ENCODE measurements at regions not wholly inside any gene's neighbourhood (a gene's known extent, or its start where the extent isn't known, plus 50 kb on each side); places are given as distances from the start of the nearest gene placed in this dataset.

GRCh38 chr7:46716926-46717325, 795.9 kb upstream of the IGFBP3 start:
- Histone ChIP-seq H3K9me3 (ENCODE audit: insufficient read depth in 2 of 2, low read depth in 1 of 2, low read length in 1 of 2) (no peaks in the 10 kb centered on the region), H4K5ac (ENCODE audit: insufficient read length, low read depth, low read length) (no peak overlapping the region), H3K9ac (replicated peaks in 1 of 4; ENCODE audit: extremely low read depth in 1 of 4, low read depth in 3 of 4, low read length in 3 of 4) (no peak overlapping the region), H3K23ac (ENCODE audit: insufficient read length) (no peak overlapping the region), H2BK20ac (ENCODE audit: low read length) (no peak overlapping the region), H3K27me3 (replicated peaks in 1 of 4; ENCODE audit: control insufficient read depth in 3 of 4, extremely low read depth in 1 of 4, insufficient read depth in 3 of 4, low read length in 3 of 4) (no peaks in the 10 kb centered on the region), H4K91ac (replicated peaks; ENCODE audit: insufficient read length, low read length) (no peak overlapping the region), H4K8ac (ENCODE audit: extremely low read depth, insufficient read depth, low read length) (no peak overlapping the region), H3K4me3 (ENCODE audit: extremely low read depth in 1 of 4, insufficient read depth in 2 of 4, low read depth in 3 of 4, low read length in 4 of 4) (no peak overlapping the region), H3K18ac (ENCODE audit: extremely low read depth, low read length) (no peak overlapping the region), H2BK5ac (ENCODE audit: low read depth, low read length) (no peak overlapping the region), H3K4me2 (ENCODE audit: insufficient read depth in 1 of 2, low read depth in 2 of 2, low read length in 2 of 2) (no peak overlapping the region), H2AFZ (ENCODE audit: low read length) (no peak overlapping the region), H2AK5ac (ENCODE audit: low read depth, low read length) (no peak overlapping the region), H2BK12ac (ENCODE audit: low read depth, low read length) (no peak overlapping the region), H3K56ac (replicated peaks; ENCODE audit: insufficient read length, low read depth, low read length) (no peak overlapping the region), H3K4ac (replicated peaks; ENCODE audit: insufficient read length, low read depth, low read length) (no peak overlapping the region), H3K27ac (ENCODE audit: low read depth, low read length) (no peak overlapping the region), H2BK15ac (ENCODE audit: low read length) (no peak overlapping the region), H4K20me1 (replicated peaks in 1 of 2; ENCODE audit: control insufficient read depth in 1 of 2, insufficient read depth in 2 of 2, low read length in 2 of 2) (no peaks in the 10 kb centered on the region), H3K36me3 (ENCODE audit: control insufficient read depth in 2 of 4, insufficient read depth in 4 of 4, low read length in 3 of 4) (no peaks in the 10 kb centered on the region), H3K79me1 (ENCODE audit: low read depth, low read length) (no peaks in the 10 kb centered on the region), H3K4me1 (replicated peaks in 1 of 4; ENCODE audit: control insufficient read depth in 3 of 4, insufficient read depth in 4 of 4, low read length in 3 of 4) (no peaks in the 10 kb centered on the region), H3K23me2 (ENCODE audit: low read depth, low read length) (no peaks in the 10 kb centered on the region), H2BK120ac (replicated peaks; ENCODE audit: low read depth, low read length) (no peak overlapping the region), H3K79me2 (ENCODE audit: control insufficient read depth in 1 of 2, insufficient read depth in 2 of 2, low read length in 2 of 2) (no peaks in the 10 kb centered on the region), H3K14ac (ENCODE audit: insufficient read length) (no peak overlapping the region)
- DNase-seq (ENCODE audit: low read depth in 1 of 2, low spot score in 2 of 2) (no peak), FAIRE-seq (no peak)
- CTCF ChIA-PET (ENCODE audit: partially characterized antibody) = no interaction called here
- WGBS, 2 experiments (ENCODE audit: extremely low coverage in 1 of 2, insufficient coverage in 1 of 2, insufficient read length in 1 of 2, insufficient replicate concordance in 2 of 2, low coverage in 1 of 2, low lambda C conversion rate in 2 of 2, missing lambda C conversion rate in 1 of 2) = 85% methylated on average over 1 of the region's 1 CpG; no CpG with 5 or more reads in 1 of the 2 experiments
- POLR2A ChIA-PET (ENCODE audit: partially characterized antibody) = no interaction called here
- TF ChIP-seq SUZ12 (IDR thresholded peaks at IDR 0.05; ENCODE audit: low read length) (no peak), BCL11A (IDR thresholded peaks at IDR 0.05; ENCODE audit: low read depth in 2 of 2, low read length in 2 of 2) (no peak), ZNF274 (IDR thresholded peaks at IDR 0.05; ENCODE audit: borderline replicate concordance, extremely low read depth, low read length) (no peak), CBX5 (IDR thresholded peaks at IDR 0.05; ENCODE audit: low read depth, low read length) (no peak), JUND (IDR thresholded peaks at IDR 0.05; ENCODE audit: low read length) (no peak), EZH2 (IDR thresholded peaks at IDR 0.05; ENCODE audit: low read depth, low read length, severe bottlenecking) (no peak), SP1 (IDR thresholded peaks at IDR 0.05; ENCODE audit: low read depth, low read length) (no peak), MAX (IDR thresholded peaks at IDR 0.05) (no peak), PHF8 (conservative IDR thresholded peaks at IDR 0.05; ENCODE audit: low read depth, low read length) (no peak), TAF7 (optimal IDR thresholded peaks at IDR 0.05; ENCODE audit: borderline replicate concordance, low read depth, low read length) (no peak), MAFK (IDR thresholded peaks at IDR 0.05; ENCODE audit: low read depth, low read length) (no peak), CHD1 (IDR thresholded peaks at IDR 0.05; ENCODE audit: low read depth, low read length) (no peak), TAF1 (IDR thresholded peaks at IDR 0.05; ENCODE audit: low read depth, low read length) (no peak), KDM1A (IDR thresholded peaks at IDR 0.05; ENCODE audit: borderline replicate concordance, low read length) (no peak)

Data from H1 (cell line).